ENCODE measurements at regions not wholly inside any gene's neighbourhood (a gene's known extent, or its start where the extent isn't known, plus 50 kb on each side); places are given as distances from the start of the nearest gene placed in this dataset.

GRCh38 chr6:166725571-166725970 lies 98.5 kb upstream of the RPS6KA2 start:
- no peak for TF ChIP-seq SP2 (CRISPR knock-in tag; IDR thresholded peaks at IDR 0.05)
- no peak for TF ChIP-seq MTA3 (CRISPR knock-in tag; IDR thresholded peaks at IDR 0.05)
- TF ChIP-seq BHLHE40 (IDR thresholded peaks at IDR 0.05; ENCODE audit: low read length): no peak
- no peak for TF ChIP-seq ATF7 (IDR thresholded peaks at IDR 0.05)
- TF ChIP-seq ATF7 (CRISPR knock-in tag; IDR thresholded peaks at IDR 0.05): no peak
- TF ChIP-seq PCBP2 (optimal IDR thresholded peaks at IDR 0.05; ENCODE audit: low read depth, low read length, poor library complexity, severe bottlenecking): no peak
- TF ChIP-seq ETS1 (CRISPR knock-in tag; IDR thresholded peaks at IDR 0.05): no peak
- no peak for TF ChIP-seq CENPX (CRISPR knock-in tag; IDR thresholded peaks at IDR 0.05)
- TF ChIP-seq ELF4 (CRISPR knock-in tag; IDR thresholded peaks at IDR 0.05; ENCODE audit: borderline replicate concordance): no peak
- no peak for TF ChIP-seq ZNF639 (CRISPR knock-in tag; conservative IDR thresholded peaks at IDR 0.05)
- TF ChIP-seq POLR2AphosphoS5 (IDR thresholded peaks at IDR 0.05; ENCODE audit: low read depth, low read length): no peak
- no peak for TF ChIP-seq MXD1 (CRISPR knock-in tag; IDR thresholded peaks at IDR 0.05)
- TF ChIP-seq MLX (CRISPR knock-in tag; IDR thresholded peaks at IDR 0.05): no peak

Measured in HepG2 (cell line).